ENCODE measurements at regions not wholly inside any gene's neighbourhood (a gene's known extent, or its start where the extent isn't known, plus 50 kb on each side); places are given as distances from the start of the nearest gene placed in this dataset.

GRCh38 chr20:29298271-29298590 lies 1959.2 kb upstream of the DEFB115 start:
- intact Hi-C loops (cut with micrococcal nuclease; ENCODE audit: unreplicated experiment), result no loop called here
- no peak for DNase-seq (ENCODE audit: low read depth, low spot score)
- Histone ChIP-seq H3K4me1 (ENCODE audit: control insufficient read depth, insufficient read depth, low read length) (no peaks in the 10 kb centered on the region), H3K36me3 (ENCODE audit: control insufficient read depth, insufficient read depth, low read length) (no peaks in the 10 kb centered on the region), H3K4me3 (ENCODE audit: low read depth in 2 of 2, low read length in 2 of 2) (no peak overlapping the region), H3K27ac (ENCODE audit: low read length) (no peak overlapping the region), H3K27me3 (ENCODE audit: control insufficient read depth, insufficient read depth, low read length) (no peaks in the 10 kb centered on the region), H3K9me3 (ENCODE audit: control insufficient read depth, insufficient read depth, low read depth, low read length) (no peaks in the 10 kb centered on the region)
- ChIA-PET POLR2A (no interaction called here), CTCF (no interaction called here)
- no TSS peak for BruUV-seq (replicated peaks)
- in situ Hi-C loops (cut with HindIII; ENCODE audit: low pct_unique_long_range_greater_than_20kb, low sequenced_read_pairs), result no loop called here
- TF ChIP-seq CTCF (IDR thresholded peaks at IDR 0.05) (no peak), SIN3A (IDR thresholded peaks at IDR 0.05; ENCODE audit: borderline replicate concordance, insufficient read depth, low read depth, low read length) (no peak), TCF7L2 (IDR thresholded peaks at IDR 0.05; ENCODE audit: low read depth, low read length) (no peak), REST (IDR thresholded peaks at IDR 0.05; ENCODE audit: insufficient read depth in 1 of 2, low read depth in 2 of 2, low read length in 1 of 2) (no peak), POLR2AphosphoS5 (IDR thresholded peaks at IDR 0.05; ENCODE audit: low read depth, low read length) (no peak)
- ATAC-seq, result no peak

- BruUV-seq (replicated peaks), result no TSS peak
- ATAC-seq (no peak), DNase-seq (ENCODE audit: low read depth, low spot score) (no peak)
- Histone ChIP-seq H3K9me3 (ENCODE audit: control insufficient read depth, insufficient read depth, low read depth, low read length) (no peaks in the 10 kb centered on the region), H3K27ac (ENCODE audit: low read length) (no peak overlapping the region), H3K36me3 (ENCODE audit: control insufficient read depth, insufficient read depth, low read length) (no peaks in the 10 kb centered on the region), H3K4me3 (ENCODE audit: low read depth in 2 of 2, low read length in 2 of 2) (no peak overlapping the region), H3K4me1 (ENCODE audit: control insufficient read depth, insufficient read depth, low read length) (no peaks in the 10 kb centered on the region), H3K27me3 (ENCODE audit: control insufficient read depth, insufficient read depth, low read length) (no peaks in the 10 kb centered on the region)
- in situ Hi-C loops (cut with HindIII; ENCODE audit: low pct_unique_long_range_greater_than_20kb, low sequenced_read_pairs) (no loop called here), intact Hi-C loops (cut with micrococcal nuclease; ENCODE audit: unreplicated experiment) (no loop called here)
- POLR2A ChIA-PET, result no interaction called here
- TF ChIP-seq POLR2AphosphoS5 (IDR thresholded peaks at IDR 0.05; ENCODE audit: low read depth, low read length) (no peak), CTCF (IDR thresholded peaks at IDR 0.05) (no peak), SIN3A (IDR thresholded peaks at IDR 0.05; ENCODE audit: borderline replicate concordance, insufficient read depth, low read depth, low read length) (no peak)
- CTCF ChIA-PET, result interaction anchor here (0.6 kb wide), 1 partner anchor 134 kb away, joined by 7 read pairs; no protein-coding TSS in a partner anchor
Observed at GRCh38 chr20:29298759-29299613, 1958.5 kb upstream of the DEFB115 start.
